ENCODE measurements at regions not wholly inside any gene's neighbourhood (a gene's known extent, or its start where the extent isn't known, plus 50 kb on each side); places are given as distances from the start of the nearest gene placed in this dataset.

DNA sequence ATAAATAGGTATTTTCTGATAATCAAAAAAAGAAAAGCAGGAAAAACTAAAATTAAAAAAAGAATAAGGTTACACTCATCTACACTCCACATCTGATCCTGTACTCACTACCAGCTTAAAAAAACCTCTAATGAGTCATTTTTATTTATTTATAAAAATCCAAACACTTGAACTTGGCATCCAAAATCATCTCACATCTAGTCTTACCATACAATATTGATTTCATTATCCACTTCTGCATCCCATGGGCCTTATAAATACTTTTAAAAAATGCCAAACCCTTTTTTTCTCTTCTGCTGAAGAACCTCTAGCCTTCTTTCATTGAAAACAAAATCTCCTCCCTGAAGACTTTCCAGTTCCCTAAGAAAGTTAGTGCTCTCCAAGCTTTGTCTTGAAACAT, 109.7 kb downstream of the TMTC3 start:
- DNase-seq = no peak

DNA sequence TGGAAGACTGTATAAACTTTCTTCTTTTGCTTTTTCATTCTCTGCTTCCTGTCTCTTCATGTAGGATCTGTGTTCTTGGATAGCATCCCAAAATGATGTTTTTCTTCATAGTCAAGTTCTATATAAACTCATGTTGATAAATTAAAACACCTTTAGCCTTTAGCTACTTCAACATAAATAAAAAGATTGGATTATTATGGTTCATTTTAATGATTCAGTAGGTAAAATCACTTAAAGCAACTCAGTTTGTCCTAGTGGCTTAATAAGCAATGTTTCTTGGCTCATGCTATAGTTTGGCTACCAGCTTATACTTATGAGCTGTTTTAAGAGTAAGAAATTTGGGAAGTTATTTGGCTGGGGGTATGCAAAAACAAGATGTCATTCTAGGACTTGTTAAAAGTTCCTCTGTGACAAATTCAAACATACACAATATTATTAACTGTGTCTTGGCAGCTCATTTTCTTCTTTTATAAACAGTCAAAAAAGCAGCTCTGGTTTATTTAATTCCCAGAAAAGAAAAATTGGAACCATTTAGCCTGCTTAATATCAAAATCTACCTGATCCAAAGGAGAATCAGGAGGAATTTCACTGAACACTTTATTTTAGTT, 111.4 kb downstream of the TMTC3 start:
- no peak for DNase-seq

DNA sequence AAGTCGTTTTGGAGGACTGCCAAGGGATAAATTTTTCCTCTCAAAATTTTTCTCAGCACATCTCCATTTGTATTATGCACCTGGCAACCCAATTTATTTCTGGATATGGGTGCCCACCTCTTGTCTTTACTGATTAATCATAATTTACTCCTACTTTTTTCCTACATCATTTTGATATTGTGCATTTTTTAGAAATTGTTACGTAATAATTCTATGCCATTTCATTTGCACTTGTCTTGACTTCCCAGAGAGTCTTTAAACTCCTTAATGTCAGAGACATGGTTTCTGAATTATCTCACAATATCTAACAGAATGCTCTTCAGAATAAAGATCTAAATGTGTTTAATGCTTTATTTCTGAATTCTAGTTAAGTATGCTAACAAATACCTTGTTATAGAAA, 113.1 kb downstream of the TMTC3 start:
- no peak for DNase-seq

DNA sequence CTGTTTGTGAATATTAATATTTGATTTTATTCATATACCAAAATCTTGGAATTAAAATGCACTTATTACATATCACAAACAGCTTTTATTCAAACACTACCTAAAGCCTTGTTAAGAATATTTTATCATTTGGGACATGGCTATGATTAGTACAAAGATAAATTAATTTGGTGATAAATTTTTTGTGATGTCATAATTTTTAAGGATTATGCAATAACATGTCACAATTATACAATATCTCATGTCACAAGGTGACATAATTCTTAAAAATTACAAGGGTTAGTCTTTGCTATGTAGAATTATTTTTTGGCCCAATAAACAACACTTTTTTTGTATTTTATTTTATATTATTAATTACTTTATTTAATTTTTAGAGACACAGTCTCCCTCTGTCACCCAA, 113.7 kb downstream of the TMTC3 start:
- no peak for DNase-seq

DNA sequence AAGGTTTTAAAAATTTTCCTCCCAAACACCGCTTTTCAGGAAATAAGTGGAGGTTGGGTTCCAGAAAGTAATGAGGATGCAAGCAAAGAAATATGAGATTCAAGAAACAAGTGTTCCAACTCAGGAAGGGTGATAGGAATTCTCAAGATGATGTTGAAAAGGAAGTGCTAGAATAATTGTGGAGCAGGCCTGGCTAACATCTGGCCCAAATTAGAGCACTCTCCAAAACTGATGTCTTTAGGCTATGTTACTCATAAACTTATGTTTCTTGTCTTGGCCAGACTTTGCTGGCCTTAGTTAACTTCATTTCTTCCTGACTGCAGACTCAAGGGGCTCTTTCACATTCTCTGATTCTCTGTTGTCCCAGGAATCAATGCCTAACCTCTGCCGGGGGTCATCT, 116.3 kb downstream of the TMTC3 start:
- DNase-seq = no peak

DNA sequence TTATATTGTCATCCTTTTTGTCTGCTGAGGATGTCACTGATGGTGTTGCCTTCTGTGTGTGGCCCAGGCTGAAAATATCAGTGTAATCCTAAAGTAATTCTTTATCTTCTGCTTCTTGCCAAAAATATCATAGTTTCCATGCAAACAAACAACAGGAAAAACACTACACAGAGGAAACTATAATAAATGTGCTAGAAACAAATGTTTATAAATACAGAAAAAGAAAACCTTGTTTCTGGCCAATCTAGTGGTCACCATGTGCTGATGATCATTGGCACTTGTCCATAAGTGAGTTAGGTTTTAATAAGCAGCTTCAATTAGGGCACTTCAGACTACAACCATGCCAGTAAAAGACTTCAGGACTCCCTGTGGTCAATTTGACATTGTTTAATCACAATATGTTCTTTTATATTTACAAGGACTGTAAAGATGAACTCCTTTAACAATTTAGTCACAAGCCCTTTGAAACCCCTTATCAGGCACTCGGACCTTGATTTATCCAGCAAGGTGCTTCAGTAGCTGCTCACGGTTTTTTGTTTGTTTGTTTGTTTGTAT, 124.8 kb downstream of the TMTC3 start:
- DNase-seq = no peak

DNA sequence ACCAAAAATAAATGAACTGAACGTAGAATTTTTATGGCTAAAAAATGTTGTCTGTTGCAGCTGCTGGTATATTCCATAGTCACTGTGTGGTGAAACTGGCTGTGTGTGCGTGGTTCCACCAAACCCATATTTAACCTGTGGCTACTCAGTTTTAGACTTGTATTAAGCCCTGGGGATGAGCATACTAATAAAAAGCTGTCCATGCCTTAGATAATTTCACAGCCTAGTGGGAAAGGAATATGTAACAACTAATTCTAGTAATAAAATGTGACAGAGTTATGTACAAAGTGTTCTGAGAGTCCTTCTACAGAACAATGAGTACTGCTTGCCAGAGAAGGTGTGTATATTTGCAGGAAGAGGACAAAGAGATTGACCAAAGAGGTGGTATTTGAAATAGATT, 125.5 kb downstream of the TMTC3 start:
- DNase-seq = no peak

DNA sequence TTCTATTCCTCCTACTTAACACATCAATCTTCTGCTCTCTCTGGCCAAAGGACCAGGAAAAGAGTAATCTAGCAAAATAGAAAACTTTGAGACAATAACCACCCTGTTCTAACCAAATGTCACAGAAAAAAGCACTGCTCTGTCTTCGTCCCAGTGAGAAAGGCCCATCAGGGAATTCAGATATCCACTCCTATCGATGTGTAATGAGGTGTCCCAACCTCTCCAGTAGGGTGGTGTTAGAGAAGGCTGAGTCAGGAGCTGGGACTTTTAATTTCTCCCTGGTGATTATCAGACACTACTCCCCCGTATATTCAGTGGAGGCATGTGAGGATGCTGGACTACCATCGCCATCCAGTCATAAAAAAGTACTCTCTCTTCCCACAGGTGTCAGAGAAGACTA, 130.3 kb downstream of the TMTC3 start:
- no peak for DNase-seq

DNA sequence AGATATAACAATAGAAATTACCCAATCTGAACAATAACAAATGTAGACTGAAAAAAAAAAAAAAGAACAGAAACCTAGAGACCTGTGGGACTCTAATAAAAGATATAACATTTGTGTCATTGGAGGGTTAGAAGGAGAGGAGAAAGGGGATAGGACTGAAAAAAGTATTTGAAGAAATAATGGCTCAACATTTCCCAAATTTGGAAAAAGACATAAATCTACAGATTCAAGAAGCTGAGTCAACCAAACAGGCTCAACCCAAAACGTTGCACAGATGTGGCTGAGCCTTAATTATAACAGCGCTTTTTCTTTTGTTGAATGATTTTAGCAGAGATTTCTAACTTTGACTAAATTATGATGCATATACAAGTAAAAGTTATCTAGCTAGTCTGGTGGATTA, 131.3 kb downstream of the TMTC3 start:
- no peak for DNase-seq

DNA sequence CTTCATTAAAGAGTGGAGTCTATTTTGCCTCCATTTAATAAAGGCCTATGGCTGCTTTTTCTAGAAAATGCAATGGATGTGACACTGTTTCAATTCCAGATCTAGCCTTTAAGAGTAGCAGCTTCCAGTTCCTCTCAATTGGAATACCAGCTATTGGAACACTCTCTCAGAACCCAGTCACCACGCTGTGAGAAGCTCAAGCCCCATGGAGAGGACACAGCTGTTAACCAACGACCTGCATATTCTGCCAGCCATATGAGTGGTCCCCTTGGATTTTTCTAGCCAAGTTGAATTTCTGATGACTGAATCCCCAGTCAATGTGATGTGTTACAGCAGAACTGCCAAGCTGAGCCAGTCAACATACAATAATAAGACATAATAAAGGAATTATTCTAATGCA, 131.8 kb downstream of the TMTC3 start:
- no peak for DNase-seq

DNA sequence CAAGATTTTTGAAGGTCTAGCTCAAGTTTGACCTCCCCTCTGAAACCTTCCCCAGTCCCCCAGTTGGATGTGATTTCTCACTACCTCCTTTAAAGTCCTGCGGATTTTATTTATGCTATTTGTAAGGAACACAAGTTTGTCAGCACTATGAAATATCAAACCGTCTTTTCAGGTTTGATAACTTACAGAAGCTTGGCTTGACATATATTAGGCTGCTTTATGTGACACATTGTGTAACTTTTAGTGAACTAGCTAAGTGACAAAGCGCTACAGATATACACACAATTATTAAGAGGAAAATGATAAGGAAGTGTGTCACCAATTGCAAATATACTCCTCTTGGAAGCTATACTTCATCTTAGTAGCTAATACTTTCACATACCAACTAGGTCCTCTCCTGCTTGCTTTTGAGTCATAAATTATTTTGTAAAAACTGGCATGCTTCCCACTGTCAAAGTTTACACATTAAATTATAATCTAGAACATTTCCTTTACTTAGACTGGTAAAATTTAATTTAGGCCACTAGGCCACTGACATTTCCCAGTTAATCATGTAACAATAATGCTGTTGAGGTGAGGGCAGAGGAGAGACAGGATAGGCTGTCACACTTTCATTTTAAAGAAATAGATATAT, 149.5 kb downstream of the TMTC3 start:
- no peak for DNase-seq

DNA sequence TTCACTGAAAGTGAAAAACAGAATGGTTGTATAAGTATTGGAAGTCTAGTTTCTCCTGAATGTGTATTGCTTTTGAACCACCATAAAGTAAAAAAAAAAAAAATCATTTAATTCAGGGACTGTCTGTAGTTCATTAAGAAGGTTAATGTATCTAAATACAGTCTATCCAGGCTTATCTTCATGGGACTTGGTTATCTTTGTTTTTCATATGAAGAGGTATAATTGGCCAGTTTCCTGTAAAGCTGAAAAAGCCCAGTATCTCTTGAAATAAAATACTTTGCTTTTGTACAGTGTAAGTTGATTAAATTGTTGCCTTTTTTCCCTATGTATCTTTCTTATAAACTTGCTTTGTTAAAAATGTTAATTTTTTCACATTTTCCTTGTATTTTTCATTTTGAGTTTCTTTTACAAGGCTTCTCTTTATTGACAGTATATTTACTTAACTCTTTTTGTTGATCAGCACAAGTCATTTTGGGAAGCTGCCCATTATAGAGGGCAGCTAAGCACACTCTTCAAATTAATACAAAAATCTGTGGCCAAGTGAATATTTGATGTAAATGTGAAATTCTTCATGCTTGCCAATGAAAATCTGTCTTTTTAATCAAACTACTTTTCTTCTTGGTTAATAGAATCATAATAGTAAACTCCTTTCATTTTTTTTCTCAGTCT, 156.0 kb downstream of the TMTC3 start:
- no peak for DNase-seq

DNA sequence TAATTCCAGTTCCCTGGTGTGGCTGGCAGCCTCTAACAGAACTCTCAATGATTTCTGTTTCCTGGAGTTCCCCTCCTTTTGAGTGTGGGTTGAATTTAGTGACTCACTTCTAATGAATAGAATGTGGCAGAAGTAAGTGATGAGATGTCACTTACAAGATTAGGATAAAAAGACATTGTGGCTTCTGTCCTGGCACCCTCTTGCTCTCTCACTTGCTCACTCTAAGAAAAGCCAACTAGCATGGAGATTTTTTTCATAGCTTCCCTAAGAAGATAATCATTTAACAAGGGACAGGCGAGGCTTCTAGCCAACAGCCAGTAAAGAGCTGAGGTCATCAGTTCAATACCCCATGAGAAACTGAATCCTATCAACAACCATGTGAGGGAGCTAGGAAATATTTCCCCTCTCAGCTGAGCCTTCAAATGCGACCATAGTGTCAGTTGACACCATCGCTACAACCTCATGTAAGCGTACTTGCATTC, 156.7 kb downstream of the TMTC3 start:
- no peak for DNase-seq

DNA sequence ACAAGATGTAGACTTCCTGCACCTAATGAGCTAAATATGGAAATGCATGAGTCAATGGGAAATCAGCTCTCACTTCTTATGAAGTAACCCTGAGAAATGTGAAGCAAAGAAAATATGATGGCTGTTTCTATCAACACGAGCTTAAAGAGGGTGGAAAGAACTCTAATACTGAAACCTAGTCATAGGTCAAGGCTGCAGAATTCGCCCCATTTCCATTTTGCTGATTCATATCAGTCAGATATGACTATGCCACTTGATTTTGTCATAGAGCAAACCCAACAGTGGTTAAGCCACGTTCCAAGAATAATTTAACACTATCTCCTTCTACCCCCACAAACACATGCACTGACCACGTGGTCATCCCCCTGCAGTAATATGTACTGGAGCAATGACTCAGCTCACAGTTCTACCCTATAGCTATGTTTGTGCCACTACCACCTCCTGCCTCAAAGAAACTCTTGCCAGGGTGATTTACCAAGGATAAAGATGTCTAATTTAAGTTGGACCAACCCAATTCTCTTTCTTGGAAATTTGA, 157.5 kb downstream of the TMTC3 start:
- no peak for DNase-seq

DNA sequence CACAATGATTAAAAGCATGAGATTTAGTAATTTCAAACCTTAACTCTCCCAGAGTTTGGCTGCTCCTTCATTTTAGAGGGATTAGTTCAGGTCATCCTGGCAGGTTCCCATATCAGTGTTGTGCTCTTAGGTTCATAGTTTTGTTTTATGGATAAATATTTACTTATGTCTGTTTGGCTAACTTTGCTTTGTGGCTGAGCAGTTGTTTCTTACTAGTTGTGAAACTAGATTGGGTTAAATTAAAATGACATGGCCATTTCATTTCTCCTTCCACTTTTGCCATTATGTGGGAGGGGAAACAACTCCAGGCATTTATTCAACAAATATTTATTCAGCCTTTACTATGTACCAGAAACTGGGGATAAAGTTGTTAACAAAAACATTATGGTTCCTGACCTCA, 158.8 kb downstream of the TMTC3 start:
- no peak for DNase-seq

DNA sequence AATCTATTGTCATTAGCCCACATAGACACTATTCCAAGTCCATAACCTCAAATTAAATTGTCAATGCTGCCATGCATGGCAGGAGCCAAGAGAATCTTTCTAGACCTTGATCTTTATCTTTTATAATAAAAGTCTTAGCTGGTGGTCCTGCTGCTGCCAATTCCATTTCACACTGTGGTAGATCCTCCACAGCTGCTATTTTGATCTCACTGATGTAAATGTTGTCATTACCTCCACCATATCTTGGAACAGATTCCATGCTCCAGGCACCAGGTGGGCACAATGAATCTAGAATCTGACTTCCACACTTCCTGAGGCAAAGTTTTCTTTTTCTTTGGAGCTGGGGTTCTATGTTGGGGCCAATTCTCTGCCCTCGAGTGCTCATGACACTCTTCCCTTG, 161.2 kb downstream of the TMTC3 start:
- no peak for DNase-seq

DNA sequence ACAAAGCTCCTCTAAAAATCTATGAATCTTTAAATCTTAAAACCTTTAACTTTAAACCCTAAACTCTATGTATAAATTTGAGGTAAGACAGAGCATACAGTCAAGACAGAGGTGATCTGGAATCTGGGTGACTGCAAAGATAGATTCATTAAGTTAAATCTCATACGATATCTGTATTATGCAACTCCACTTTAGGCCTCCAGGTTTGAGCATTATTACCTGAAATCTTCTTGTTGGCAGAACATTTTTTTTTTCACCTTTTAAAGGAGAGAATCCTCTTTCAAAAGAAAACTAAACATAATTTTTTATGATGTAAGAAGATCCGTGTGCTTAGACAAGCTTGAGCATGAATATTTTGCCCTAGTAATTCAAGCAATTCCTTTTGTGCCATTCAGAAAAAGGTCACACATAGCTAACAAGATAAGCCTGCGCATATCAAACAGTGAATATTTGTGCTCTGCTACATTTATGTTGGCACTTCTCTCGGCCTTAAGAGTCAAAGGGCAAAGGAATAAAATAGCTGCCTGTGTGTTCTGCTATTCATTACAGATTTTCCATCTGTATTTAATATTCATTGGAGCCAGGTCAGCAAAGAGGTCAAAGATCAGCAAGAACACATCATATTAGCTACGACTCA, 163.3 kb downstream of the TMTC3 start:
- no peak for DNase-seq

DNA sequence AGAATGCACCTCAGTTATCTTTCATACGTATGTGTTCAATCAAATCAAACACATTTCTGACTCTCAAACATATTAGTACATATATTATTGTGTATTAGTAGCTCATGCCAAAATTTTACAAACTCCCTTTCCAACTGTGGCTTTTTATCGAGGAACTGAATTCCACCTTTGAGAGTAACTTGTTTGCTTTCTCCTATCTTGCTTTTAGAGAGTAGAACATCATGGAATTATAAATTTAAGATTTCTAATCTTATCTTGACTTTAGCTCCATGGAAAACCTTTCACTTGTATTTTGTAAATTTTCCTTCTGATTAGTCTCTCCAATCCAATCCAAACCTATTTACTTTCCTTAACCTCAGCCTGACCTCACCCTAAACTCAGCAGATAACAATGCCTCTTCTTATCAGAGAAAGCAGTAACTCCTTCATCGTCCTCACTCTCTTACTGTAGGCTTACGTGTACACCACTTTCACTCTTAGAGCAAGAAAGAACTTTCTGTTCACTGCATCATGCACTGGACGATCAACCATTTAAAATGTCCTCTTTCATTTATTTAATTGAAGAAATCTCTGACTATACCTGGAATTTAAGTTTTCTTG, 164.5 kb downstream of the TMTC3 start:
- DNase-seq = no peak

DNA sequence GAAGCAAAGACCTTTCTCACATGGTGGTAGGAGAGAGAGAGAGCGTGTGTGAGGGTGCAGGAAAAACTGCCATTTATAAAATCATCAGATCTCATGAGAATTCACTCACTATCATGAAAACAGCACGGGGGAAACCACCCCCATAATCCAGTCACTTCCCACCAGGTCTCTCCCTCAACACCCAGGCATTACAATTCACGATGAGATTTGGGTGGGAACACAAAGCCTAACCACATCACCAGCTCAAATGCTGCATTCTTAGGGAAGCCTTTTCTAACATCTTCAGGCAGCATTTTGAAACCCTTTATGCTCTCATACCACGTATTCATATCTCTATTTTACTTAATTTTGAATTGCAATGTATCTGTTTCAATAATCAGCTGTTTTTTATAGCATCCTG, 165.9 kb downstream of the TMTC3 start:
- no peak for DNase-seq

DNA sequence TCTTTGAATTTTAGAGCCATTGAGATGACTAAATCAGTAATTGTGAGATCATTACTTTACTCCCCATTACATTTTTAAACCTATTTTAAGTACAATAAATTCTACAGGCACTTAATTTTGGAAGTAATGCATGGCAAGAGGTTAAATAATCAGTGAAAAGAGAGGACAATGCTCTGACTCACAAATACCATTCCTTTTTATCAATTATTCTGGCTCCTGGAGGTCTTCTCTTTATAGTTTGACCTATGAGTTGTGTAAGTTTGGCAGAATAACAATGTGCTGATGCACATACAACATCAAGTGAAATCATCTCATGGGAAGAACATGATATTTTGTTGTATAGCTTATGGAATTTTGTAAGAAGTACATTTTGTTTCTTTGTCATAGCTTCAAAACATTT, 166.7 kb downstream of the TMTC3 start:
- no peak for DNase-seq

DNA sequence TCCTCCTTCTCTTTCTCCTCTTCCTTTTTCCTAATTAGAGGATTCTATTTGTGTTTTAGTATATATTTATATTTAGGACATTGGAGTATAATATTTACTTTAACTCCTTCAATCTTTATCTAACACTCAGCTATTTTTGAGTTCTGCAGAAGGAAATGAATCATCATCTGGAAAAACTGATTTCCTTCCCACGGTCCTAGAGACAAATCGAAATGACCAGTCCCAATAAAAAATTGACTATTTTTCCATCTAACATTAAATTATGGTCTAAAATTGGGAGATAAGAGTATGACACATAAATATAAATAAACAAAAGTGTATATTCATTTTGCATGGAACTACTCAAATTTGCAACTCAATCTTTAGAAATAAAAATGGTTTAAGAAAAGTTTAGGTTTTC, 167.4 kb downstream of the TMTC3 start:
- no peak for DNase-seq

DNA sequence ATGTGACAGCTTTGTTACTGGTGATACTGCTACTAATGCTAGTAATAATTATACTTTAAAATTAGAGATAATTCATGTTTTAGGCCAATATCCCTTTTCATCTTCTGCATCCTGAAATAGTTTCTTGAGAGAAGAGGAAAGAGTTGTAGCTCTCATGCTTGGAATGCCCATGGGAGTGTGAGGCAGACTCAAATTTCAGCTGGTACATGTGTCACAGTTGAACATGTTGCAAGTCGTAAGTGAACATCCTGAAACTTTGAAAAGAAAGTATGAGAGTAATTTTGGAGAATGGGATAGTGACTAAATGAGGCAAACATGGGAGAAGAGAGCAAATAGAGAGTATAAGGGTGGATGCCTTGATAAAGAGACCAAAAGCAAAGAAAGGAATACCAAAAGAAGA, 168.0 kb downstream of the TMTC3 start:
- no peak for DNase-seq

DNA sequence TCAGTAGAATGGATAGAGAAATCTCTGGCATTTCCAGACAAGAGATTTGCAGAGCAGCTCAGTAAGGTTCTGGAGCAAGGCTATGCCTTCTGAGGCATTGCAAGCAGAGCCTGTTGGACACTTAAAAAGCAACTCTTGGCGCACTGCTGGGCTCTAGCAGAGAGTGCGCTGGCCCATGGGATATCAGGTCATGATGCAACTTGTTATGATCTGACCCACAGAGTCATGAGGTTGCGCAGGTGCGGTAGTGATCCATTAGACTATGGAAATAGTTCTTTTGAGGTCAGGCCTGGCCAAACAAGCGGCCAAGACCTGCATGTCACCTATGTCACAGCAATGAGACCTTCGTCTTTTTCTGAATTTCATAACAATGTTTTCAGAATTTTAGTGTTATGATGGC, 168.6 kb downstream of the TMTC3 start:
- DNase-seq = no peak
